A172 (cell line): ENCODE measurements at regions not wholly inside any gene's neighbourhood (a gene's known extent, or its start where the extent isn't known, plus 50 kb on each side); places are given as distances from the start of the nearest gene placed in this dataset.
"Not testable (repeated sequence)": the region's sequence is repeated elsewhere in the genome, so short reads cannot be mapped to it uniquely, and the experiment has no call there.

ENCODE experiments used
- DNase-seq: peaks from one replicate; pipeline ENCODE4 v3.0.0-alpha.2; 2015; ENCODE audit warnings: low spot score

- no peak for DNase-seq
These were observed 132.3 kb downstream of the CSNK2A3 start for GRCh38 chr11:11220786-11221185.

DNA sequence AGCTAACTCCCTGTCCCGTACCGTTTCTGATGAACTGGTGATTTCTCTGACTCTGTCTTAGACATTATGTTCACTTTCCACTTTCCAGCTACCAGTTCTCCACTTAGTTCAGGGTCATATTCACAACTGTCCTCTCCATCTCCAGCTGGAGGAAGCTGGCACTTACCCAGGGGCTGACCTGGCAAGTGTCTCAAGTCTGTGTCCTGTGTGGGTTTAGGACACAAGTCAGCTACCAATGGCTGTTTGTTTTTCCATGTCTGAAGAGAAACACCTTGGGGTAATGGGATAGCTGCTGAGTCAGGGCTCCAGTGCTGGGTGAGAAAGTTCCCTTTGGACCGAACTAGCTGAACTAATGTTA is 134.4 kb downstream of the CSNK2A3 start:
- no peak for DNase-seq

DNA sequence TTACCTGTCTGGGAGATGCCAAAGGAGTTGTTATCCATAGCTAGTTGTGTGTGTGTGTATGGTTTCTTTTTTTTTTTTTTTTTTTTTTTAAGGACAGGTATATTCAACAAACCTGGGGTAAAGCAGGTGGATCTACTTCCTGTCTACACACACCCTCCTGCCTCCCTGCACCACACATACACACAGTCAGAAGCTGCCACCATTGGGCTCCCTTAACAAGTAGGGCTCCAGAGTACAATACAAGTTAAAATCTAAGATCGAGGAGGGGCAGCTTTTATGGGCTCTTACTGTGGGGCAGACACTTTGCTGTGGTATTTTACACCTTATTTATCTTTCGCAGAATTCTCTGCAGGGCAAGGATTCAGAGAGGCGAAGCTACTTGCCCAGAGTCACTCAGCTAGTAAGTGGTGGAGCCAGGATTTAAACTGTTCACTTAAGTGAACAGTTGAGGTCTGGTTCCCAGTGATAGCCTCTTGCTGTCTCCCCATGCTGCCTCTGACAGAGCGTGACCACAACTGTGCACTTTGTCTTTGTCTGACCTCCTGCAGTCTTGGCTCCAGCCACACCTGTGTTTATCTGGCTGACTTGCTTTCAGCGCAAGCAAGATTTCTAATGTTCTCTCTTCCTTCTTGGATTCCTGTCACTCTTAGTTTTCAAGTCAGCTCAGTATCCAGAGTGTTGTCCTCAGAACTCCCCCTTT is 135.0 kb downstream of the CSNK2A3 start:
- DNase-seq = no peak

DNA sequence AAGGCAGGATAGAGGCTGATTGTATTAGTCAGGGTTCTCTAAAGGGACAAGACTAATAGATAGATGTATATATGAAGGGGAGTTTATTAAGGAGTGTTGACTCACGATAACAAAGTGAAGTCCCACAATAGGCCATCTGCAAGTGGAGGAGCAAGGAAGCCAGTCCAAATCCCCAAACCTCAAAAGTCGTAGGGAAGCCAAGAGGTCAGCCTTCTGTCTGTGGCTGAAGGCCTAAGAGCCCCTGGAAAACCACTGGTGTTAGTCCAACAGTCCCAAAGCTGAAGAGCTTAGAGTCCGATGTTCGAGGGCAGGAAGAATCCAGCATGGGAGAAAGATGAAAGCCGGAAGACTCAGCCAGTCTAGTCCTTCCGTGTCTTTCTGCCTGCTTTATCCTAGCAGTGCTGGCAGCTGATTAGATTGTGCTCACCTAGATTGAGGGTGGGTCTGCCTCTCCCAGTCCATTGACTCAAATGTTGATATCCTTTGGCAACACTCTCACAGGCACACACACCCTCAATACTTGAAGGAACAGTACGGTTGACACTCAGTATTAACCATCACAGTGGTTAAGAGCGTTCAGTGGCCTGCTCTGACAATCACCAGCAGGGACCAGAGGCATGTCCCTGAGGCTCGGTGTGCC is 135.6 kb downstream of the CSNK2A3 start:
- no peak for DNase-seq

GRCh38 chr11:11215944-11216343 is 137.1 kb downstream of the CSNK2A3 start:
- no peak for DNase-seq

GRCh38 chr11:11215058-11215815 is 137.8 kb downstream of the CSNK2A3 start:
- DNase-seq = no peak

GRCh38 chr11:11213117-11213516 is 139.9 kb downstream of the CSNK2A3 start:
- DNase-seq = no peak

- no peak for DNase-seq
These were observed 141.2 kb downstream of the CSNK2A3 start for GRCh38 chr11:11211888-11212287.

GRCh38 chr11:11211186-11211585 is 141.9 kb downstream of the CSNK2A3 start:
- DNase-seq = no peak

GRCh38 chr11:11210446-11210845 is 142.6 kb downstream of the CSNK2A3 start:
- no peak for DNase-seq

- DNase-seq = no peak
These were observed 143.1 kb downstream of the CSNK2A3 start for GRCh38 chr11:11209967-11210366.

- DNase-seq = no peak
These were observed 144.1 kb downstream of the CSNK2A3 start for GRCh38 chr11:11208994-11209393.

DNA sequence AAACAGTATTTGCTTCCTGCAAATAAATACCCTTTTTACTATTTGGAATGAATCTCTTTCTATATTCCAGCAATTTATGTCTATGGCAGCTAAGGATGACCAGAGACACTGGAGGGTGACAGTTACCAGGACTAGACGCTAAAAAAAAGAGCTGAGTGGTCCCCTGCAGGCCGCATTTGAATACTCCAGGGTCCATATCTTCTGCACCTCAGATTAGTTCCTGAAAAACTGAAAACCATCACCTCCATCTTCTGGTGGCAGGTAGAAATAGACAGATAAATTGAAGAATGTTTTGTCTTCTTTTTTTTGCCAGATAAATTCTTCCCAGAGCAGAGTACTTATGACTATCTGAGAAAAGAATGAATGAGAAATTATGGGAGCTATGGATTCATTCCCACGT is 145.6 kb downstream of the CSNK2A3 start:
- DNase-seq = no peak

DNA sequence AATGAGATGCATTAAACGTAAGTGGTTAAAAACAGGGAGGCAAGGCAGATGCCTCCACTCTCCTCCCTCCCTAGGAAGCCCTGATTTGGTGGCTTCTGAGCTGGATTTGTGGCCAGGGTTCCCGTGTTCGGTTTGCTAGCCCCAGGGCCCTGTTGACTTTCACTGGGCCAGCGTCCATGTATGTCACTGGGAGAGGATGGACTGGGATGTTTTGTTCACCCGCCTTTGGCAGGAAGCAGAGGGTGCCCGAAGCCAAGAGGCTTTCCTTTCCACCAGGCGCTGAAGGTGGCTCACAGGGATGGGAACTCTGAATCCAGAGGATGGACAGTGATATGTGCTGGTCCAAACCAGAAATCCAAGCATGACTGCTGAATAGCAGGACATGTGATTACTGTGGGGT is 146.6 kb downstream of the CSNK2A3 start:
- no peak for DNase-seq

- DNase-seq = no peak
These were observed 150.2 kb downstream of the CSNK2A3 start for GRCh38 chr11:11202885-11203284.

DNA sequence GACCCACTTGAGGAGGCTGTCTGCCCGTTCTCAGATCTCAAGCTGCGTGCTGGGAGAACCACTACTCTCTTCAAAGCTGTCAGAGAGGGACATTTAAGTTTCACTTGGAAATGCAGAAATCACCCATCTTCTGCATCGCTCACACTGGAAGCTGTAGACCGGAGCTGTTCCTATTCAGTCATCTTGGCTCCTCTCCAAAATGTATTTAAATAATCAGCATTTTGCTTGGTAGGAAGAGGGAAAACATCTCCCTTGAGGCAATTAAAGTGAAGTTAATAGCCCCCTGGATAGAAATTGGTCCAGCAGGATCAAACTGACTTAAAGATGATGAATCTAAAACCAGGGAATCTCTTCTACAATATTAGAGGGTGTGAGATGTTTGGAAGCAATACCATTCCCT is 151.7 kb downstream of the CSNK2A3 start:
- DNase-seq = not testable (repeated sequence)

DNA sequence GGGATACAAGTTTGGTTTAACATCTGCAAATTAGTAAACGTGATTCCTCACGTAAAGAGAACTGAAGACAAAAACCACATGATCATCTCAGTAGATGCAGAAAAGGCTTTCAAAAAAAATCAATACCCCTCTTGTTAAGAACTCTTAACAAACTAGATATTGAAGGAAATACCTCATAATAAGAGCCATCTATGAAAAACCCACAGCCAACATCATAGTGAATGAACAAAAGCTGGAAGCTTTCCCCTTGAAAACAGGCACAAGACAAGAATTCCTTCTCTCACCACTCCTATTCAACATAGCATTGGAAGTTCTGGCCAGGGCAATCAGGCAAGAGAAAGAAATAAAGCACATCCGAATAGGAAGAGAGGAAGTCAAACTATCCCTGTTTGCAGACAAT is 160.5 kb downstream of the CSNK2A3 start:
- DNase-seq = no peak

- no peak for DNase-seq
These were observed 163.5 kb downstream of the CSNK2A3 start for GRCh38 chr11:11189506-11189905.

DNA sequence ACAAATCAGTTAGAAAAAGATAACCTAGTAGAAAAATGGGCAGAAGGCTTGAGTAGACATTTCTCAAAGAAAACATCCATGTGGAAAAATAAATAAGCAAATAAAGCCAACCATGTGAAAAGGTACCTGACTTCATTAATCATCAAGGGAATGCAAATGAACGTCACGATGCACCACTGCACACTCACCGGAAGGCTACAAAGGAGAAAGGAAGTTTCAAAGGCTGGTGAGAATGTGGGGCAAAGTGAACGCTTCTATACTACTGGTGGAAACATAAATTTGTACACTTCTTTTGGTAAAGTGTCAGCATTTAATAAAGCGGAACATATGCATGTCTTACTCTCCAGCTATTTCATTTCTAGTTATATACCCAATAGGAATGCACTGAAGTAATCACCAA is 166.8 kb downstream of the CSNK2A3 start:
- DNase-seq = no peak

GRCh38 chr11:11182261-11182660 is 170.8 kb downstream of the CSNK2A3 start:
- DNase-seq = no peak

DNA sequence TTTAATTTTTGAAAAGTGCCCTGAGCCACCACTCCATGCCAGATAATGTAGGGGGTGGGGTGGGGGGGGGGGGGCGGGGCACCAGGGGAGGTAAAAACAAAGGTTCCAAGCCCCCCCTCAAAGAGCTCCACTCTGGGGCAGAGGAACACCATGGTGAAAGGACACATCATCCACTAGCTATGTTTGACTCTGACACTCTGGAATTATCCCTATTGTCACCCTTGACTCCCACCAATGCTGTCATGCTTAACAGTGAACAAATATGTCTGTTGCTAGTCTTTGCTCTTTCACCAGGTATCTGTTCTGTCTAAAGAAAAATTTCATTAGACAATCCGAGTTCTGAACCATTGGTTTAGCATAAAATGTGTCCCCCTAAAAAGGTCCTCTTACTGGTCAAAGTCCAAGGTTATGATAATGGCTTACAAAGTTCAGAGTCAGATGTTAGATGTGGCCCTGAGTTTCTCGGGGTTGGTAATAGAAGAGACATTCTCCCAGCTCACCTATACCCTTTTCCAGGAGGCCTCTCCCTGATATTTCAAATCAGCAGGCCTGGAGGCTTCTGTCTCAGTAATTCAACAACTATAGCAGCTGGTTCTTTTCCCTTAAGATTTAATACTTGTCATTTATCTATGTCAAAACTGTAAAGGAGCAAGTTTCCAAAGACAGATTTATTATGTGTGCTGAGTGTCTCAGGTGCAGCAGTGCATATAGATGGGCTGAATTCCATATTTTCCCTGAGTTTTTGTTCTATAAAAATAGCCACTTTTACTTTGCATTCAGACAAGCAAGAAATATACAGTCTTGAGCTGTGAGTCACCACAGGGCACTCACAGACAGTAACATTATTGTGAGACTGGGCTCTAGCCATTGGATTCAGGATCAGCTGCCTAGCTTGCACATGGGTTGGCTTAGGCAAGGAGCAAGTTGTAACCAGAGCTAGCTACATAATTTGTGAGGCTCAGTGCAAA is 174.1 kb downstream of the CSNK2A3 start:
- peak; percentile 78 for DNase-seq
